Spleen (tissue), 7 donors: ENCODE measurements at regions not wholly inside any gene's neighbourhood (a gene's known extent, or its start where the extent isn't known, plus 50 kb on each side); places are given as distances from the start of the nearest gene placed in this dataset.

ENCODE experiments used
- CTCF ChIP-seq, 11 experiments: fragments of 200-600 bp in 7 of 11; fragments of 450-650 bp in 4 of 11; sonication (generic) in 4 of 11; IDR thresholded peaks in 8 of 11; conservative IDR thresholded peaks in 3 of 11; 1 replicate in 7 of 11; 2 replicates in 4 of 11; pipeline versions ENCODE4 v1.4.0 to v1.8.0; 2016 to 2021; ENCODE audit warnings: antibody characterized with exemption in 11 of 11, inconsistent platforms in 4 of 11, mild to moderate bottlenecking in 1 of 11
- POLR2A ChIP-seq, 3 donors: fragments of 450-650 bp; IDR thresholded peaks; one replicate each; pipeline ENCODE4 v1.5.1; 2017; ENCODE audit warnings: antibody characterized with exemption in 3 of 3, mild to moderate bottlenecking in 1 of 3
- POLR2AphosphoS5 ChIP-seq, 3 donors: sonication (generic); formaldehyde crosslinking; IDR thresholded peaks; one replicate each; pipeline ENCODE4 v1.5.1; 2017; ENCODE audit warnings: antibody characterized with exemption in 3 of 3
- donor health status: DM: no; HTN: no; CAD: no; lungs with moderate emphysema.
- donor health status: DM: no; HTN: no; CAD: no.
- donor health status: DM: no; HTN: no; CAD: no.

DNA sequence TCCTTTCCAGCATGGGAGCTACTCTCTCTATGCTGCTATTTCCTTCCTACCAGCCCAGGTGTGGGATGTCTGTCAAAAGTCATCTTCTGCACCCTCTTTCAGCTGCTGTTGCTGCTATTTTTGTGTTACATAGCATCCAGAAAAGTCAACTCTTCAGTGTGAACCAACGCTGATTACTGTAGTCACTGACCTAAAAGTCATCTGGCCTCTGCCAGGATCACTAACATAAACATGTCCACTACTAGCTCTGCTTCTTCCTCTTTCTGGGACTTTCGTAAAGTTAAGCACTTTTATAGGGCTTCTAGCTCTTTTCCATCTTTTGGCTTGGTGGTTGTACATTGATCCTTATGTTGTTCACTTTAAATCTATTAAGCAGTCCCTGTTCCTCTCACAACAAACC is 90.2 kb upstream of the CARD18 start:
- no peak for TF ChIP-seq CTCF (IDR thresholded peaks at IDR 0.05 in 8 of 11, conservative IDR thresholded peaks at IDR 0.05 in 3 of 11)
- TF ChIP-seq POLR2A (IDR thresholded peaks at IDR 0.05) = no peak
- no peak for TF ChIP-seq POLR2AphosphoS5 (IDR thresholded peaks at IDR 0.05)
